ENCODE measurements at regions not wholly inside any gene's neighbourhood (a gene's known extent, or its start where the extent isn't known, plus 50 kb on each side); places are given as distances from the start of the nearest gene placed in this dataset.

GRCh38 chr5:156199045-156199444 lies 127.9 kb upstream of the SGCD start:
- Mint-ChIP-seq H3K9me3 (no peaks in the 10 kb centered on the region), H3K36me3 (no peaks in the 10 kb centered on the region), H3K4me3 (no peak overlapping the region), H3K27me3 (ENCODE audit: low read depth) (no peaks in the 10 kb centered on the region), H3K4me1 (peaks cover 14% of the 10 kb centered on the region), H3K27ac (no peak overlapping the region)
- DNase-seq (ENCODE audit: low spot score): no peak
- TF ChIP-seq MXD4 (CRISPR knock-in tag; IDR thresholded peaks at IDR 0.05; ENCODE audit: borderline replicate concordance): no peak
- TF ChIP-seq, protein P1, sequence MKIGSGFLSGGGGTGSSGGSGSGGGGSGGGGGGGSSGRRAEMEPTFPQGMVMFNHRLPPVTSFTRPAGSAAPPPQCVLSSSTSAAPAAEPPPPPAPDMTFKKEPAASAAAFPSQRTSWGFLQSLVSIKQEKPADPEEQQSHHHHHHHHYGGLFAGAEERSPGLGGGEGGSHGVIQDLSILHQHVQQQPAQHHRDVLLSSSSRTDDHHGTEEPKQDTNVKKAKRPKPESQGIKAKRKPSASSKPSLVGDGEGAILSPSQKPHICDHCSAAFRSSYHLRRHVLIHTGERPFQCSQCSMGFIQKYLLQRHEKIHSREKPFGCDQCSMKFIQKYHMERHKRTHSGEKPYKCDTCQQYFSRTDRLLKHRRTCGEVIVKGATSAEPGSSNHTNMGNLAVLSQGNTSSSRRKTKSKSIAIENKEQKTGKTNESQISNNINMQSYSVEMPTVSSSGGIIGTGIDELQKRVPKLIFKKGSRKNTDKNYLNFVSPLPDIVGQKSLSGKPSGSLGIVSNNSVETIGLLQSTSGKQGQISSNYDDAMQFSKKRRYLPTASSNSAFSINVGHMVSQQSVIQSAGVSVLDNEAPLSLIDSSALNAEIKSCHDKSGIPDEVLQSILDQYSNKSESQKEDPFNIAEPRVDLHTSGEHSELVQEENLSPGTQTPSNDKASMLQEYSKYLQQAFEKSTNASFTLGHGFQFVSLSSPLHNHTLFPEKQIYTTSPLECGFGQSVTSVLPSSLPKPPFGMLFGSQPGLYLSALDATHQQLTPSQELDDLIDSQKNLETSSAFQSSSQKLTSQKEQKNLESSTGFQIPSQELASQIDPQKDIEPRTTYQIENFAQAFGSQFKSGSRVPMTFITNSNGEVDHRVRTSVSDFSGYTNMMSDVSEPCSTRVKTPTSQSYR (CRISPR knock-in tag; IDR thresholded peaks at IDR 0.05): no peak
- TF ChIP-seq SMAD4 (CRISPR knock-in tag; IDR thresholded peaks at IDR 0.05): no peak
- no peak for TF ChIP-seq EMX1 (CRISPR knock-in tag; IDR thresholded peaks at IDR 0.05)
- TF ChIP-seq NR1H2 (CRISPR knock-in tag; IDR thresholded peaks at IDR 0.05): no peak
- no peak for TF ChIP-seq TP53 (CRISPR knock-in tag; IDR thresholded peaks at IDR 0.05)
- TF ChIP-seq PREB (CRISPR knock-in tag; IDR thresholded peaks at IDR 0.05; ENCODE audit: borderline replicate concordance): no peak
- TF ChIP-seq ZNF423 (CRISPR knock-in tag; IDR thresholded peaks at IDR 0.05): no peak
- TF ChIP-seq NR2C2 (CRISPR knock-in tag; IDR thresholded peaks at IDR 0.05): no peak
- no peak for TF ChIP-seq ZNF532 (CRISPR knock-in tag; IDR thresholded peaks at IDR 0.05; ENCODE audit: borderline replicate concordance)
- TF ChIP-seq FOXP1 (CRISPR knock-in tag; IDR thresholded peaks at IDR 0.05; ENCODE audit: borderline replicate concordance): no peak
- TF ChIP-seq ZNF512 (CRISPR knock-in tag; IDR thresholded peaks at IDR 0.05; ENCODE audit: borderline replicate concordance): no peak
- no peak for TF ChIP-seq NFATC4 (CRISPR knock-in tag; IDR thresholded peaks at IDR 0.05)
- no peak for TF ChIP-seq ZNF671 (CRISPR knock-in tag; IDR thresholded peaks at IDR 0.05)
- TF ChIP-seq ESRRA (CRISPR knock-in tag; IDR thresholded peaks at IDR 0.05; ENCODE audit: borderline replicate concordance): no peak
- no peak for TF ChIP-seq SOX15 (CRISPR knock-in tag; IDR thresholded peaks at IDR 0.05)
- no peak for TF ChIP-seq FOXJ3 (CRISPR knock-in tag; IDR thresholded peaks at IDR 0.05; ENCODE audit: borderline replicate concordance)
- TF ChIP-seq, protein P2, sequence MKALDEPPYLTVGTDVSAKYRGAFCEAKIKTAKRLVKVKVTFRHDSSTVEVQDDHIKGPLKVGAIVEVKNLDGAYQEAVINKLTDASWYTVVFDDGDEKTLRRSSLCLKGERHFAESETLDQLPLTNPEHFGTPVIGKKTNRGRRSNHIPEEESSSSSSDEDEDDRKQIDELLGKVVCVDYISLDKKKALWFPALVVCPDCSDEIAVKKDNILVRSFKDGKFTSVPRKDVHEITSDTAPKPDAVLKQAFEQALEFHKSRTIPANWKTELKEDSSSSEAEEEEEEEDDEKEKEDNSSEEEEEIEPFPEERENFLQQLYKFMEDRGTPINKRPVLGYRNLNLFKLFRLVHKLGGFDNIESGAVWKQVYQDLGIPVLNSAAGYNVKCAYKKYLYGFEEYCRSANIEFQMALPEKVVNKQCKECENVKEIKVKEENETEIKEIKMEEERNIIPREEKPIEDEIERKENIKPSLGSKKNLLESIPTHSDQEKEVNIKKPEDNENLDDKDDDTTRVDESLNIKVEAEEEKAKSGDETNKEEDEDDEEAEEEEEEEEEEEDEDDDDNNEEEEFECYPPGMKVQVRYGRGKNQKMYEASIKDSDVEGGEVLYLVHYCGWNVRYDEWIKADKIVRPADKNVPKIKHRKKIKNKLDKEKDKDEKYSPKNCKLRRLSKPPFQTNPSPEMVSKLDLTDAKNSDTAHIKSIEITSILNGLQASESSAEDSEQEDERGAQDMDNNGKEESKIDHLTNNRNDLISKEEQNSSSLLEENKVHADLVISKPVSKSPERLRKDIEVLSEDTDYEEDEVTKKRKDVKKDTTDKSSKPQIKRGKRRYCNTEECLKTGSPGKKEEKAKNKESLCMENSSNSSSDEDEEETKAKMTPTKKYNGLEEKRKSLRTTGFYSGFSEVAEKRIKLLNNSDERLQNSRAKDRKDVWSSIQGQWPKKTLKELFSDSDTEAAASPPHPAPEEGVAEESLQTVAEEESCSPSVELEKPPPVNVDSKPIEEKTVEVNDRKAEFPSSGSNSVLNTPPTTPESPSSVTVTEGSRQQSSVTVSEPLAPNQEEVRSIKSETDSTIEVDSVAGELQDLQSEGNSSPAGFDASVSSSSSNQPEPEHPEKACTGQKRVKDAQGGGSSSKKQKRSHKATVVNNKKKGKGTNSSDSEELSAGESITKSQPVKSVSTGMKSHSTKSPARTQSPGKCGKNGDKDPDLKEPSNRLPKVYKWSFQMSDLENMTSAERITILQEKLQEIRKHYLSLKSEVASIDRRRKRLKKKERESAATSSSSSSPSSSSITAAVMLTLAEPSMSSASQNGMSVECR (CRISPR knock-in tag; IDR thresholded peaks at IDR 0.05; ENCODE audit: borderline replicate concordance): no peak
- no peak for TF ChIP-seq ZNF396 (CRISPR knock-in tag; IDR thresholded peaks at IDR 0.05; ENCODE audit: borderline replicate concordance)
- no peak for TF ChIP-seq FOXP4 (CRISPR knock-in tag; IDR thresholded peaks at IDR 0.05)
- CTCF ChIA-PET: no interaction called here
- POLR2A ChIA-PET: no interaction called here
- ATAC-seq: no peak
